A673 (cell line): ENCODE measurements at regions not wholly inside any gene's neighbourhood (a gene's known extent, or its start where the extent isn't known, plus 50 kb on each side); places are given as distances from the start of the nearest gene placed in this dataset.
"Not testable (repeated sequence)": the region's sequence is repeated elsewhere in the genome, so short reads cannot be mapped to it uniquely, and the experiment has no call there.

ENCODE experiments used
- BruUV-seq: library from RNA; stranded (reverse); fragments of 400-500 nt; replicated peaks from 2 replicates; lab custom pipeline; 2021; lab: Mats Ljungman, UMichigan
- CTCF ChIA-PET: fragments of 300-600 bp; sonication (Branson Sonifier 250); formaldehyde crosslinking; loops from one replicate; lab custom pipeline; 2022; ENCODE audit warnings: antibody characterized with exemption; lab: Charles Lee
- POLR2A ChIA-PET: fragments of 300-600 bp; sonication (Branson Sonifier 250); formaldehyde crosslinking; loops from one replicate; lab custom pipeline; 2022; ENCODE audit warnings: antibody characterized with exemption; ENCODE audit not compliant: low non-redundant PET; lab: Charles Lee
- DNase-seq: peaks from one replicate; pipeline ENCODE4 v3.0.0-alpha.2; 2015; ENCODE audit warnings: low spot score
- H3K27ac ChIP-seq: fragments of 200-600 bp; sonication (generic); 2 replicates; pipeline ENCODE4 v1.5.1; 2016; ENCODE audit warnings: mixed run types, low read depth, mild to moderate bottlenecking, mixed read lengths, antibody characterized with exemption, low read length; ENCODE audit not compliant: poor library complexity, severe bottlenecking
- H3K27me3 ChIP-seq: fragments of 200-600 bp; sonication (generic); replicated peaks from 2 replicates; pipeline ENCODE4 v1.6.1; 2017; ENCODE audit warnings: mixed run types, low read depth, mild to moderate bottlenecking, mixed read lengths, antibody characterized with exemption, low read length; ENCODE audit not compliant: insufficient read depth, poor library complexity
- H3K36me3 ChIP-seq: fragments of 200-600 bp; sonication (generic); 2 replicates; pipeline ENCODE4 v1.6.1; 2016; ENCODE audit warnings: mixed run types, mild to moderate bottlenecking, mixed read lengths, antibody characterized with exemption, low read length; ENCODE audit not compliant: insufficient read depth, poor library complexity, severe bottlenecking
- H3K4me1 ChIP-seq: fragments of 200-600 bp; sonication (generic); 2 replicates; pipeline ENCODE4 v1.6.1; 2017; ENCODE audit warnings: mixed run types, mild to moderate bottlenecking, mixed read lengths, antibody characterized with exemption, low read length; ENCODE audit not compliant: insufficient read depth, poor library complexity, severe bottlenecking
- H3K4me3 ChIP-seq: fragments of 200-600 bp; sonication (generic); 2 replicates; pipeline ENCODE4 v1.5.1; 2016; ENCODE audit warnings: low read depth, mixed run types, mild to moderate bottlenecking, mixed read lengths, low read length; ENCODE audit not compliant: poor library complexity, severe bottlenecking
- H3K9me3 ChIP-seq: fragments of 200-600 bp; sonication (generic); 2 replicates; pipeline ENCODE4 v1.6.1; 2016; ENCODE audit warnings: mixed run types, low read depth, mild to moderate bottlenecking, mixed read lengths, antibody characterized with exemption, low read length; ENCODE audit not compliant: poor library complexity, severe bottlenecking
- intact Hi-C: fragments of 100-400 bp; cut with micrococcal nuclease; formaldehyde crosslinking; loops from one replicate; pipeline ENCODE4 v1.10.0; 2022; ENCODE audit not compliant: unreplicated experiment

DNA sequence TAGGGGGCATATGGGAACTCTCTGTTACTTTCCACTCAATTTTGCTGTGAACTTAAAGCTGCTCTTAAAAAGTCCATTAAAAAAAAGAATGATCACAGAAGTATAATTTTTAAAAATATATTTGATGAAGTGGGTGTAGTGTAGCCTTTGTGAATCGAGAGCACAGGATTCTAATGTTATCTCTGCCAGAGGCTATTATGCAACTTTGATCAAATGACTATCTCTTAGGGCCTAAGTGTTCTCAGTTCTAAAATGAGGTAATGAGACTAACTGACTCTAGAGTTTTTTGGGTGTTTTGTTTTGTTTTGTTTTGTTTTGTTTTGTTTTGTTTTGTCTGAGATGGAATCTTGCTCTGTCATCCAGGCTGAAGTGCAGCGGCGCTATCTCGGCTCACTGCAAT is 143.2 kb downstream of the FAM72B start:
- intact Hi-C loops, H3K36me3 ChIP-seq, H3K4me1 ChIP-seq, H3K9me3 ChIP-seq, DNase-seq, CTCF ChIA-PET, BruUV-seq, POLR2A ChIA-PET, H3K4me3 ChIP-seq, H3K27me3 ChIP-seq, H3K27ac ChIP-seq: not testable (repeated sequence)

DNA sequence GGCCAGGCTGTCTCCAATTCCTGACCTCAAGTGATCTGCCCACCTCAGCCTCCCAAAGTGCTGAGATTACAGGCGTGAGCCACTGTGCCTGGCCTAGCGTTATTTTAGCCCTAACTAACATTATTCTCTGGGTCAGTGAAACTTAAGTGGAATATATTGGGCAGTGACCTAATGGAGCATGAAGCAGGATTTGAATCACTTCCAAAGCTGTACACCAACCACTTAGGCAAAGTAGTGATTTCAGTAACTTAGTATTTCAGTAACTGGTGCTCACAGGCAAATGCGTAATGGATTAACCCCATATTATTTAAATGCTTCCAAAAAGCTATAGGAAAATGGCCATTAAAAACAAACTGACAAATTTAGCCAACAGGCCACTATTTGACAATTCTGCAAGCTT is 142.6 kb downstream of the FAM72B start:
- H3K36me3 ChIP-seq, POLR2A ChIA-PET, CTCF ChIA-PET, H3K4me3 ChIP-seq, DNase-seq, intact Hi-C loops, H3K27me3 ChIP-seq, BruUV-seq, H3K9me3 ChIP-seq, H3K27ac ChIP-seq, H3K4me1 ChIP-seq: not testable (repeated sequence)

DNA sequence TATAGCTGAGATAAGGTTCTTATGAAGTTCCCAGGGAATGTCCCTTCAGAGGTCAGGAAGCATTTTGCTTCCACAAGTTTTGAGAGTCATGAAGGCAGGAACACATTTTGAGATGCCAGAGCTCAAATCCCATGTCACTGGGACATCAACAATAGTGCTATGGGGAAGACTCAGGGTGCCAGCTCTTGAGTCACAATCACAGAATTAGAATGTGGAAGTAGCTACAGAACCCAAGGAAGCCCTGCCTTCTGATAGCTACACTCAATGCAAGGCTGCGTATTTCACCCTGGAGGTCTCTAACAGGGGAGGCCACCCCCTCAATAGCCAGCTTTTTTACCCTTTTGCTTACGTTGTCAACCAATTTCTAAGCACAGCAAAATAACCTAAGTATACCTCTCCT is 141.3 kb downstream of the FAM72B start:
- BruUV-seq, H3K4me1 ChIP-seq, H3K27ac ChIP-seq, intact Hi-C loops, DNase-seq, H3K9me3 ChIP-seq, H3K36me3 ChIP-seq, H3K27me3 ChIP-seq, H3K4me3 ChIP-seq, CTCF ChIA-PET, POLR2A ChIA-PET: not testable (repeated sequence)

DNA sequence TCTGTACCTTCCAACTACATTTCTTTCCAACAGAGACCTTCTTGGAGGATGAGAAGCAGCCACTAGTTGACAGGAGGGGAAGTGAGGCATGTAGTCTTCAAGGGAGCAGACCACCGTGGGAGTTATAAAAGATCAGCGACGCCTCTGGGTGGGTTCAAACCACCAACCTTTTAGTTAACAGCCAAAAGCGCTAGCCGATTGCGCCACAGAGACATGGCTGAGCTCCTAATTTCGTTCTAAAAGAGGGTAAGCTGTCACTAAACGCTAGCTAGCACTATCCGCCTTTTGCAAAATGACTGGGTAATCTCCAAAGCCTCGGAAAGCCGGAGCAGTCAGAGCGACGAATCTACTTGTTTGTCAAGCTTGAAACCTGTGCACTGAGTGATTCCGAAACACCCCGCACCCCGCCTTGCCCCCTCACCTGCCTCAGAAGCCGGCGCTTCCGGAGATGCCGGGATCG is 135.8 kb downstream of the FAM72B start:
- H3K4me1 ChIP-seq, H3K4me3 ChIP-seq, H3K9me3 ChIP-seq, CTCF ChIA-PET, H3K36me3 ChIP-seq, POLR2A ChIA-PET, intact Hi-C loops, H3K27me3 ChIP-seq, H3K27ac ChIP-seq, BruUV-seq, DNase-seq: not testable (repeated sequence)

DNA sequence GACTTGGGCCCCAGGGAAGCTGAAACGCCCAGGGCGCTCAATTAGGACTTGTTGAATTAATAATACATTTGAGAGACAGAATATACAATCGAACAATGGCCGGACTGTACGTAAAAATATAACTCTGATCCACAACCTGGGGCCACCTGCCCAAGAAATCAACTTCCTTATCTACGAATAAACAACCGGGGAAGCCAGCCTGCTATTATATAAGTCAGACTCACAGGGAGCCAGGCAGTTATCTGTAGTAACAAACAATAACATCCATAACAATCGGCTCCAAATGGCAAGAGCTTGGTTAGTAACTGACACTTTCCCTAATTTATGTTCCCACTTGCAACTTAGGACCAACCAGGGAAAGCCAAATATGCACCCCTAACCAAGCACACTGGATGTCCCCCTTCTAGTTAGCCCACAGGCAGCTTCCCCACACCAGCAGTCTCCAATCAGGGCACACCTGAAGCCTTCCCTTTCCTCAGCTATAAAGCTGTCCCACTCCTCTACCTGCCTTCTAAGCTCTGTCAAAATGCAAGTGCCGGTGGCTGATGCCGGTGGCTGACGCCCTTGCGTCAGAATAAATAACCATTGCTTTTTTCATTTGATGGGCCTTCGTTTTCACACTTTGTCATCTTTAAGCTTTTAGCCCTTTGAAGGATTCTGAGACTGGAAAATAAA is 135.2 kb downstream of the FAM72B start:
- POLR2A ChIA-PET, H3K36me3 ChIP-seq, H3K27ac ChIP-seq, DNase-seq, H3K27me3 ChIP-seq, BruUV-seq, H3K9me3 ChIP-seq, intact Hi-C loops, H3K4me1 ChIP-seq, CTCF ChIA-PET, H3K4me3 ChIP-seq: not testable (repeated sequence)

DNA sequence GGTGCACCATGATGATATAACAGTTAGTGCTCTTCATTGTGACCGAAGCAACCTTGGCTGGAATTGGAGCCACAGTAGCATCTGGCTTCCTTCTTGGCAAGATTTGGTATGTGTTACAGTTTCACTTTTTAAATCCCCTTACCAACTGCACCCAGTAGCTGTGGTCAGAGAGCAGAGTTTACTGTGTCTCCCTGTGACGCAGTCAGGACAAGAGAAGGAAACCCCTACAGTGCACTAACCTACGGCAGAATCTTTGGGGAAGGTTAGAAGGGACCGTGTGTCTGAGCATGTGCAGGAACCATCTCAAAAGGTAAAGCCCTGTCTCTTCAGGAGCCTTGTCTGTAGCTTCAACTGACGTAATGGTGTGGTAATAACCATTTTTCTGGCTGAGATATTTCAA is 134.0 kb downstream of the FAM72B start:
- POLR2A ChIA-PET, CTCF ChIA-PET, H3K27ac ChIP-seq, H3K36me3 ChIP-seq, BruUV-seq, H3K4me1 ChIP-seq, intact Hi-C loops, H3K9me3 ChIP-seq, H3K27me3 ChIP-seq, H3K4me3 ChIP-seq, DNase-seq: not testable (repeated sequence)

DNA sequence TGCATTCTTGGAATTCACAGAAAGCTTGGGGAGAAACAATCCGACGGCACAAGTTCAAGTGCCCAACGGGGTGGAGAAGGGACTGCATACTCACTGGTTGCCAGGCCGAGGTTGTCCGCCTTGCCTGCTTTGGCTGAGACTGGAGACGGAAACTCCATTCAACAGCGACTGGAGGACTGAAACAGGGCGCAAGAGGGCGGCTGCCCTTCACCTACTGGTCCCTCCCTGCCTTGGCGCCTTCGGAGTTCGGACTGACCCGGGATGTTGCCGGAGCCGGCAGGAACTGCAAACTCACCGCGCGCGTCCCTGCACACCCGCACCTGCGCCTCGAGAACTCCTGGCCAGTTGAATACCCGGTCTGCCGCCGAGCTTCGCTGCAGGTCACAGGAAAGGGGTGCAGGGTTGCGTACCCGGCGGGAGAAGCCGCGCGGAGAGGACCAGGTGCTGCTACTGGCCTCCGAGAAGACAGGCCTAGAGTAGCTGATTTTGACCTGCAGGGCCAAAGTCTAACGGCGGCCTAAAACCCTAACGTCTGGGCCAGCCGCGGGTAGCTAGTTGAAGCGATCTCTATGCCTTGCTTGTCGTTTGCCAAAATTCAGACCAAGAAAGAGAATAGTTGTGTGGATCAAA is 132.9 kb downstream of the FAM72B start:
- CTCF ChIA-PET, H3K36me3 ChIP-seq, H3K9me3 ChIP-seq, BruUV-seq, H3K27me3 ChIP-seq, intact Hi-C loops, POLR2A ChIA-PET, H3K4me3 ChIP-seq, DNase-seq, H3K4me1 ChIP-seq, H3K27ac ChIP-seq: not testable (repeated sequence)
